RPMI7951 (cell line): ENCODE measurements at regions not wholly inside any gene's neighbourhood (a gene's known extent, or its start where the extent isn't known, plus 50 kb on each side); places are given as distances from the start of the nearest gene placed in this dataset.
"Not testable (repeated sequence)": the region's sequence is repeated elsewhere in the genome, so short reads cannot be mapped to it uniquely, and the experiment has no call there.

Source experiments
- DNase-seq: peaks from one replicate; pipeline ENCODE4 v3.0.0-alpha.2; 2012; ENCODE audit warnings: low read depth

GRCh38 chr12:127780881-127781280 lies 486.1 kb upstream of the TMEM132C start:
- no peak for DNase-seq

GRCh38 chr12:127781336-127781735 lies 485.6 kb upstream of the TMEM132C start:
- DNase-seq, result no peak

GRCh38 chr12:127785540-127785939 lies 481.4 kb upstream of the TMEM132C start:
- peak; percentile 64 for DNase-seq

- peak; percentile 4 for DNase-seq
Measured at GRCh38 chr12:127785986-127786590, 480.9 kb upstream of the TMEM132C start.

GRCh38 chr12:127787544-127787943 lies 479.4 kb upstream of the TMEM132C start:
- DNase-seq, result no peak

GRCh38 chr12:127790376-127790775 lies 476.6 kb upstream of the TMEM132C start:
- DNase-seq, result no peak

GRCh38 chr12:127791217-127791616 lies 475.8 kb upstream of the TMEM132C start:
- DNase-seq, result no peak

GRCh38 chr12:127797918-127798317 lies 469.1 kb upstream of the TMEM132C start:
- DNase-seq, result no peak

GRCh38 chr12:127802271-127802670 lies 464.7 kb upstream of the TMEM132C start:
- no peak for DNase-seq

GRCh38 chr12:127803545-127803944 lies 463.4 kb upstream of the TMEM132C start:
- peak; percentile 11 for DNase-seq

- DNase-seq, result peak; percentile 55
Measured at GRCh38 chr12:127809275-127809674, 457.7 kb upstream of the TMEM132C start.

- peak; percentile 87 for DNase-seq
Measured at GRCh38 chr12:127810041-127810440, 456.9 kb upstream of the TMEM132C start.

- DNase-seq, result not testable (repeated sequence)
Measured at GRCh38 chr12:127810459-127810858, 456.5 kb upstream of the TMEM132C start.

GRCh38 chr12:127811988-127812387 lies 455.0 kb upstream of the TMEM132C start:
- DNase-seq, result peak; percentile 65

- DNase-seq, result no peak
Measured at GRCh38 chr12:127813147-127813546, 453.8 kb upstream of the TMEM132C start.

- DNase-seq, result no peak
Measured at GRCh38 chr12:127819056-127819455, 447.9 kb upstream of the TMEM132C start.

GRCh38 chr12:127820271-127820670 lies 446.7 kb upstream of the TMEM132C start:
- no peak for DNase-seq

GRCh38 chr12:127820846-127821245 lies 446.1 kb upstream of the TMEM132C start:
- no peak for DNase-seq

GRCh38 chr12:127822809-127823411 lies 444.1 kb upstream of the TMEM132C start:
- DNase-seq, result no peak

GRCh38 chr12:127823801-127824200 lies 443.2 kb upstream of the TMEM132C start:
- DNase-seq, result no peak

- no peak for DNase-seq
Measured at GRCh38 chr12:127829281-127830064, 437.5 kb upstream of the TMEM132C start.

GRCh38 chr12:127830065-127830460 lies 436.9 kb upstream of the TMEM132C start:
- peak; percentile 3 for DNase-seq

GRCh38 chr12:127830730-127831129 lies 436.2 kb upstream of the TMEM132C start:
- no peak for DNase-seq
